Aorta (tissue), 5 donors: ENCODE measurements at regions not wholly inside any gene's neighbourhood (a gene's known extent, or its start where the extent isn't known, plus 50 kb on each side); places are given as distances from the start of the nearest gene placed in this dataset.

Experiments used
- ATAC-seq: fragments of 200-7000 bp; cut with Tn5 transposase; one replicate; pipeline ENCODE4 v1.9.1; 2022; ENCODE audit warnings: moderate library complexity; ENCODE audit not compliant: low FRiP score
- DNase-seq, 2 donors: peaks; one replicate each; pipeline ENCODE4 v3.0.0-alpha.2; 2020
- H3K27ac ChIP-seq, 2 donors: one replicate each; pipeline ENCODE4 v1.5.1; 2013; ENCODE audit warnings: low read length in 2 of 2, mild to moderate bottlenecking in 2 of 2, moderate library complexity in 2 of 2, control low read depth in 1 of 2, inconsistent platforms in 1 of 2, low read depth in 1 of 2
- H3K27me3 ChIP-seq, 2 donors: one replicate each; pipeline ENCODE4 v1.6.1; 2013; ENCODE audit warnings: control low read depth in 1 of 2, low read length in 1 of 2, mild to moderate bottlenecking in 1 of 2, moderate library complexity in 1 of 2; ENCODE audit not compliant: insufficient read depth in 2 of 2, control insufficient read depth in 1 of 2
- H3K36me3 ChIP-seq, 2 donors: one replicate each; pipeline ENCODE4 v1.6.1; 2013; ENCODE audit warnings: control low read depth in 1 of 2, low read length in 1 of 2, mild to moderate bottlenecking in 1 of 2; ENCODE audit not compliant: insufficient read depth in 2 of 2, control insufficient read depth in 1 of 2
- H3K4me1 ChIP-seq, 2 donors: one replicate each; pipeline ENCODE4 v1.6.1; 2013; ENCODE audit warnings: low read length in 2 of 2, control low read depth in 1 of 2, mild to moderate bottlenecking in 1 of 2, moderate library complexity in 1 of 2; ENCODE audit not compliant: insufficient read depth in 2 of 2, control insufficient read depth in 1 of 2
- H3K4me3 ChIP-seq, 2 donors: one replicate each; pipeline ENCODE4 v1.5.1; 2013; ENCODE audit warnings: low read length in 2 of 2, control low read depth in 1 of 2, mild to moderate bottlenecking in 1 of 2
- H3K9me3 ChIP-seq: one replicate; pipeline ENCODE4 v1.6.1; 2013; ENCODE audit warnings: mild to moderate bottlenecking, low read length; ENCODE audit not compliant: control insufficient read depth
- WGBS, 2 donors: extraction: QIAGEN DNeasy Blood & Tissue Kit; methylation state at CpG; one replicate each; pipeline ENCODE4 v1.1.7; 2013; 5-methylcytosine and 5-hydroxymethylcytosine counted together
- intact Hi-C, 2 donors: fragments of 100-400 bp; cut with DNase I; formaldehyde crosslinking; loops; one replicate each; pipeline versions ENCODE4 v1.14.2 to v1.15.0; 2022
- donor health status: healthy with polysubstance abuse.
- donor health status: Bipolar disorder and iron deficiency.
- donor health status: DM: no; HTN: no; CAD: no.
- donor health status: DM: no; HTN: no; CAD: no.
- donor health status: DM: yes; HTN: yes; CAD: no.

- ATAC-seq (no peak), DNase-seq (no peak)
- 89 to 91% methylated on average over 3 of the region's 3 CpGs for WGBS, 2 donors
- Histone ChIP-seq H3K4me1 (no peaks in the 10 kb centered on the region), H3K36me3 (no peaks in the 10 kb centered on the region), H3K27ac (no peak overlapping the region), H3K27me3 (no peaks in the 10 kb centered on the region), H3K9me3 (no peaks in the 10 kb centered on the region), H3K4me3 (no peak overlapping the region)
- intact Hi-C loops = no loop called here
Measured at GRCh38 chr3:31235062-31235700, 297.5 kb upstream of the STT3B start.

- no peak overlapping the region for H3K4me3 ChIP-seq
- no peaks in the 10 kb centered on the region for H3K36me3 ChIP-seq
- H3K9me3 ChIP-seq = no peaks in the 10 kb centered on the region
- peaks cover 0 to 4% of the 10 kb centered on the region in 2 donors for H3K4me1 ChIP-seq
- intact Hi-C loops = no loop called here
- H3K27ac ChIP-seq = no peak overlapping the region
- H3K27me3 ChIP-seq = no peaks in the 10 kb centered on the region
- 3 to 8% methylated on average over 4 of the region's 4 CpGs for WGBS, 2 donors
- ATAC-seq (no peak), DNase-seq (no peak)
Measured at GRCh38 chr3:31237887-31238286, 294.8 kb upstream of the STT3B start.

GRCh38 chr3:31240013-31240412, 292.7 kb upstream of the STT3B start:
- Histone ChIP-seq H3K9me3 (no peaks in the 10 kb centered on the region), H3K4me1 (peaks cover 0 to 4% of the 10 kb centered on the region in 2 donors), H3K36me3 (no peaks in the 10 kb centered on the region), H3K4me3 (no peak overlapping the region), H3K27ac (no peak overlapping the region), H3K27me3 (no peaks in the 10 kb centered on the region)
- no peak for ATAC-seq
- intact Hi-C loops = no loop called here
- 93% methylated on average over 5 of the region's 5 CpGs for WGBS, 2 donors
- DNase-seq = no peak

GRCh38 chr3:31240466-31240865, 292.3 kb upstream of the STT3B start:
- intact Hi-C loops = no loop called here

GRCh38 chr3:31240874-31241273, 291.9 kb upstream of the STT3B start:
- no peak overlapping the region for H3K4me3 ChIP-seq
- no peaks in the 10 kb centered on the region for H3K9me3 ChIP-seq
- H3K27ac ChIP-seq = no peak overlapping the region
- intact Hi-C loops = no loop called here
- H3K36me3 ChIP-seq = no peaks in the 10 kb centered on the region
- no peak for ATAC-seq
- WGBS, 2 donors = 74 to 87% methylated on average over 1 of the region's 1 CpG
- DNase-seq = no peak
- no peaks in the 10 kb centered on the region for H3K27me3 ChIP-seq
- H3K4me1 ChIP-seq = peaks cover 0 to 4% of the 10 kb centered on the region in 2 donors

More at GRCh38 chr3:31240466-31240865, 292.3 kb upstream of the STT3B start:
- 74 to 85% methylated on average over 1 of the region's 1 CpG for WGBS, 2 donors
- H3K27me3 ChIP-seq = no peaks in the 10 kb centered on the region
- no peaks in the 10 kb centered on the region for H3K9me3 ChIP-seq
- no peak for DNase-seq
- no peak for ATAC-seq
- no peak overlapping the region for H3K27ac ChIP-seq
- H3K4me1 ChIP-seq = peaks cover 0 to 4% of the 10 kb centered on the region in 2 donors
- no peaks in the 10 kb centered on the region for H3K36me3 ChIP-seq
- H3K4me3 ChIP-seq = no peak overlapping the region

GRCh38 chr3:31241533-31241932, 291.2 kb upstream of the STT3B start:
- H3K9me3 ChIP-seq = no peaks in the 10 kb centered on the region
- no peak overlapping the region for H3K4me3 ChIP-seq
- ATAC-seq = no peak
- intact Hi-C loops = no loop called here
- DNase-seq = no peak
- no peaks in the 10 kb centered on the region for H3K27me3 ChIP-seq
- 91 to 98% methylated on average over 3 of the region's 3 CpGs for WGBS, 2 donors
- peaks cover 0 to 4% of the 10 kb centered on the region in 2 donors for H3K4me1 ChIP-seq
- H3K36me3 ChIP-seq = no peaks in the 10 kb centered on the region
- H3K27ac ChIP-seq = no peak overlapping the region

GRCh38 chr3:31242026-31242960, 290.4 kb upstream of the STT3B start:
- ATAC-seq (no peak), DNase-seq (no peak)
- 61 to 62% methylated on average over 3 of the region's 3 CpGs for WGBS, 2 donors
- Histone ChIP-seq H3K9me3 (no peaks in the 10 kb centered on the region), H3K27me3 (no peaks in the 10 kb centered on the region), H3K4me3 (no peak overlapping the region), H3K27ac (no peak overlapping the region), H3K4me1 (peaks cover 0 to 4% of the 10 kb centered on the region in 2 donors), H3K36me3 (no peaks in the 10 kb centered on the region)
- intact Hi-C loops = no loop called here

GRCh38 chr3:31244929-31245817, 287.6 kb upstream of the STT3B start:
- Histone ChIP-seq H3K9me3 (no peaks in the 10 kb centered on the region), H3K4me3 (no peak overlapping the region), H3K27ac (no peak overlapping the region), H3K27me3 (no peaks in the 10 kb centered on the region), H3K36me3 (no peaks in the 10 kb centered on the region), H3K4me1 (peaks cover 0 to 4% of the 10 kb centered on the region in 2 donors)
- no peak for ATAC-seq
- DNase-seq = no peak
- WGBS, 2 donors = 86 to 87% methylated on average over 6 of the region's 6 CpGs
- intact Hi-C loops = no loop called here
